G401.6 (cell line): ENCODE measurements at regions not wholly inside any gene's neighbourhood (a gene's known extent, or its start where the extent isn't known, plus 50 kb on each side); places are given as distances from the start of the nearest gene placed in this dataset.
"Not testable (repeated sequence)": the region's sequence is repeated elsewhere in the genome, so short reads cannot be mapped to it uniquely, and the experiment has no call there.

Source experiments
- FAIRE-seq: peaks from 2 replicates; lab custom pipeline; 2012; peaks lifted over from hg19 to GRCh38; lab: Jason Lieb, UNC

GRCh38 chr2:122020377-122020776 is 264.9 kb downstream of the TSN start:
- FAIRE-seq: no peak

- FAIRE-seq: no peak
Observed at GRCh38 chr2:122021941-122022340, 266.5 kb downstream of the TSN start.

- FAIRE-seq: no peak
Observed at GRCh38 chr2:122022531-122022930, 267.1 kb downstream of the TSN start.

GRCh38 chr2:122023059-122023864 is 267.8 kb downstream of the TSN start:
- FAIRE-seq: no peak

GRCh38 chr2:122027510-122028217 is 272.2 kb downstream of the TSN start:
- FAIRE-seq: no peak

- FAIRE-seq: no peak
Observed at GRCh38 chr2:122028371-122029100, 273.1 kb downstream of the TSN start.

GRCh38 chr2:122029456-122029855 is 274.0 kb downstream of the TSN start:
- no peak for FAIRE-seq

- FAIRE-seq: no peak
Observed at GRCh38 chr2:122029945-122030344, 274.5 kb downstream of the TSN start.

GRCh38 chr2:122031544-122032263 is 276.3 kb downstream of the TSN start:
- FAIRE-seq: no peak

- FAIRE-seq: no peak
Observed at GRCh38 chr2:122032264-122032645, 276.8 kb downstream of the TSN start.

- FAIRE-seq: no peak
Observed at GRCh38 chr2:122033778-122034177, 278.3 kb downstream of the TSN start.

- no peak for FAIRE-seq
Observed at GRCh38 chr2:122034344-122034743, 278.9 kb downstream of the TSN start.

- FAIRE-seq: no peak
Observed at GRCh38 chr2:122034777-122035176, 279.3 kb downstream of the TSN start.

GRCh38 chr2:122038816-122039215 is 283.4 kb downstream of the TSN start:
- not testable (repeated sequence) for FAIRE-seq

GRCh38 chr2:122041455-122041854 is 286.0 kb downstream of the TSN start:
- no peak for FAIRE-seq

GRCh38 chr2:122051659-122052058 is 296.2 kb downstream of the TSN start:
- not testable (repeated sequence) for FAIRE-seq

GRCh38 chr2:122055521-122055931 is 300.1 kb downstream of the TSN start:
- FAIRE-seq: no peak

- FAIRE-seq: no peak
Observed at GRCh38 chr2:122056853-122057252, 301.4 kb downstream of the TSN start.

GRCh38 chr2:122061206-122061605 is 305.8 kb downstream of the TSN start:
- FAIRE-seq: no peak

GRCh38 chr2:122061831-122062230 is 306.4 kb downstream of the TSN start:
- FAIRE-seq: no peak

- no peak for FAIRE-seq
Observed at GRCh38 chr2:122062506-122062905, 307.1 kb downstream of the TSN start.

- no peak for FAIRE-seq
Observed at GRCh38 chr2:122063716-122064115, 308.3 kb downstream of the TSN start.
